Adrenal gland (tissue), 9 donors: ENCODE measurements at regions not wholly inside any gene's neighbourhood (a gene's known extent, or its start where the extent isn't known, plus 50 kb on each side); places are given as distances from the start of the nearest gene placed in this dataset.

ENCODE experiments used
- DNase-seq, 7 donors: peaks; one replicate each; pipeline ENCODE4 v3.0.0-alpha.2; 2019 to 2020
- H3K27ac ChIP-seq, 5 donors: fragments of 200-600 bp; sonication (generic) in 4 of 5; 1 replicate in 3 of 5; 2 replicates in 2 of 5; pipeline versions ENCODE4 v1.5.1 to v1.8.0; 2016 to 2020; ENCODE audit warnings: mild to moderate bottlenecking in 1 of 5
- H3K27me3 ChIP-seq: fragments of 200-600 bp; 2 replicates; pipeline ENCODE4 v1.8.0; 2021
- H3K36me3 ChIP-seq, 2 donors: fragments of 200-600 bp; replicated peaks in 1 of 2; 1 replicate in 1 of 2; 2 replicates in 1 of 2; pipeline versions ENCODE4 v1.5.1 to v1.8.0; 2018 to 2022
- H3K4me1 ChIP-seq, 2 donors: fragments of 200-600 bp; replicated peaks in 1 of 2; 1 replicate in 1 of 2; 2 replicates in 1 of 2; pipeline versions ENCODE4 v1.5.1 to v1.8.0; 2018 to 2021
- H3K4me3 ChIP-seq, 4 donors: fragments of 200-600 bp; sonication (generic) in 3 of 4; one replicate each; pipeline ENCODE4 v1.5.1; 2016 to 2018
- H3K9me3 ChIP-seq, 3 donors: fragments of 200-600 bp; sonication (generic) in 1 of 3; replicated peaks in 1 of 3; 1 replicate in 2 of 3; 2 replicates in 1 of 3; pipeline versions ENCODE4 v1.5.1 to v1.8.0; 2016 to 2021
- POLR2A ChIP-seq, 2 donors: fragments of 450-650 bp; IDR thresholded peaks; one replicate each; pipeline ENCODE4 v1.6.1; 2017; ENCODE audit warnings: antibody characterized with exemption in 2 of 2, mild to moderate bottlenecking in 2 of 2, moderate library complexity in 1 of 2
- WGBS, 4 donors: extraction: QIAGEN DNeasy Blood & Tissue Kit in 2 of 4; methylation state at CpG; one replicate each; pipeline versions ENCODE4 v1.1.5 to v1.1.7; 2013 to 2017; 5-methylcytosine and 5-hydroxymethylcytosine counted together
- intact Hi-C, 2 donors: fragments of 100-400 bp; cut with DNase I; formaldehyde crosslinking; loops; one replicate each; pipeline versions ENCODE4 v1.14.1 to v1.15.0; 2022 to 2023
- TF ChIP-seq, protein P1 (sequence below), 6 experiments: fragments of 450-650 bp in 4 of 6; fragments of 200-600 bp in 2 of 6; sonication (generic) in 1 of 6; IDR thresholded peaks; 1 replicate in 5 of 6; 2 replicates in 1 of 6; pipeline versions ENCODE4 v1.5.1 to v1.8.0; 2016 to 2021; ENCODE audit warnings: antibody characterized with exemption in 6 of 6, mild to moderate bottlenecking in 2 of 6, moderate library complexity in 1 of 6
- donor health status: healthy with polysubstance abuse.
- donor health status: Bipolar disorder and iron deficiency.
- donor health status: DM: yes; HTN: yes; CAD: no.
- donor health status: DM: no; HTN: no; CAD: no.
- donor health status: DM: no; HTN: no; CAD: no.

- no peaks in the 10 kb centered on the region for H3K36me3 ChIP-seq
- 33 to 47% (median 44%) methylated on average over 4 of the region's 4 CpGs for WGBS, 4 donors
- peaks cover 28% of the 10 kb centered on the region for H3K27me3 ChIP-seq
- no peak for TF ChIP-seq POLR2A (IDR thresholded peaks at IDR 0.05)
- TF ChIP-seq, protein P1, sequence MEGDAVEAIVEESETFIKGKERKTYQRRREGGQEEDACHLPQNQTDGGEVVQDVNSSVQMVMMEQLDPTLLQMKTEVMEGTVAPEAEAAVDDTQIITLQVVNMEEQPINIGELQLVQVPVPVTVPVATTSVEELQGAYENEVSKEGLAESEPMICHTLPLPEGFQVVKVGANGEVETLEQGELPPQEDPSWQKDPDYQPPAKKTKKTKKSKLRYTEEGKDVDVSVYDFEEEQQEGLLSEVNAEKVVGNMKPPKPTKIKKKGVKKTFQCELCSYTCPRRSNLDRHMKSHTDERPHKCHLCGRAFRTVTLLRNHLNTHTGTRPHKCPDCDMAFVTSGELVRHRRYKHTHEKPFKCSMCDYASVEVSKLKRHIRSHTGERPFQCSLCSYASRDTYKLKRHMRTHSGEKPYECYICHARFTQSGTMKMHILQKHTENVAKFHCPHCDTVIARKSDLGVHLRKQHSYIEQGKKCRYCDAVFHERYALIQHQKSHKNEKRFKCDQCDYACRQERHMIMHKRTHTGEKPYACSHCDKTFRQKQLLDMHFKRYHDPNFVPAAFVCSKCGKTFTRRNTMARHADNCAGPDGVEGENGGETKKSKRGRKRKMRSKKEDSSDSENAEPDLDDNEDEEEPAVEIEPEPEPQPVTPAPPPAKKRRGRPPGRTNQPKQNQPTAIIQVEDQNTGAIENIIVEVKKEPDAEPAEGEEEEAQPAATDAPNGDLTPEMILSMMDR (IDR thresholded peaks at IDR 0.05), result no peak
- no peaks in the 10 kb centered on the region for H3K4me1 ChIP-seq
- H3K4me3 ChIP-seq, result no peak overlapping the region
- no peaks in the 10 kb centered on the region for H3K9me3 ChIP-seq
- no peak for DNase-seq
- intact Hi-C loops, result loop anchor here in 1 of 2 donors (2.0 kb wide), 1 partner anchor 72 kb away; no protein-coding TSS in a partner anchor
- H3K27ac ChIP-seq, result no peak overlapping the region
These were observed 94.6 kb upstream of the CASZ1 start for GRCh38 chr1:10891091-10891490.

DNA sequence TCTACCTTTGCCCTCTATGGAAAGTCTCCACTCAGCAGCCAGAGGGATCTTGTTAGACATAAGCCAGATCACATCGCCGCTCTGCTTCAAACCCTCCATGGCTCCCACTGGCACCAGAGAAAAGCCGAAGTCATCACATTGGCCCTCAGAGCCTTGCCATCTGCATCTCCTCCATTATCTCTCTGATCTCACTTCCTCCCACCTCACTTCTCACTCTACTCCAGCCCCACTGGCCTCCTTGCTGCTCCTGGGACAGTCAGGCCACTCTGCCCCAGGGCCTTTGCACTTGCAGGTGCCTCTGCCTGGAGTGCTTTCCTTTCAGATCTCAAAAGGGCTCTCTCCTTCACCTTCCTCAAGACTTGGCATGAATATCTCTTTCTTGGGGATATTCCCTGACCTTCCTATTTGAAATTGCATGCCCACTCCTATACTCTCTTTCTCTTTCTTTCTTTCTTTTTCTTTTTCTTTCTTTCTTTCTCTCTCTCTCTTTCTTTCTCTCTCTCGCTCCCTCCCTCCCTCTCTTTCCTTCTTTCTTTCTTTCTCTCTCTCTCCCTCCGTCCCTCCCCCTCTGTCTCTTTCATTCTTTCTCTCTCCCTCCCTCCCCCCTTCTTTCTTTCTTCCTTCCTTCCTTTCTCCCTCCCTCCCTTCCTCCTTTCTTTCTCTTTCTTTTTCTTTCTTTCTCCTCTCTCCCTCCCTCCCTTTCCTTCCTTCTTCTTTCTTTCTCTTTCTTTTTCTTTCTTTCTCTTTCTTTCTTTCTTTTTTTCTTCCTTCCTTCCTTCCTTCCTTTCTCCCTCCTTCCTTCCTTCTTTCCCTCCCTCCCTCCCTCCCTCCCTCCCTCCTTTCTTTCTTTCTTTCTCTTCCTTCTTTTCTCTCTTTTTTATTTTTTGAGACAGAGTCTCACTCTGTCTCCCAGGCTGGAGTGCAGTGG lies 96.0 kb upstream of the CASZ1 start:
- peaks cover 28% of the 10 kb centered on the region for H3K27me3 ChIP-seq
- H3K4me3 ChIP-seq, result no peak overlapping the region
- no peaks in the 10 kb centered on the region for H3K36me3 ChIP-seq
- DNase-seq, result no peak
- intact Hi-C loops, result no loop called here
- H3K4me1 ChIP-seq, result no peaks in the 10 kb centered on the region
- WGBS, 4 donors, result 85 to 94% (median 90%) methylated on average over 5 of the region's 5 CpGs
- no peak overlapping the region for H3K27ac ChIP-seq
- H3K9me3 ChIP-seq, result no peaks in the 10 kb centered on the region
- TF ChIP-seq POLR2A (IDR thresholded peaks at IDR 0.05), result no peak
- TF ChIP-seq, protein P1 (IDR thresholded peaks at IDR 0.05), result no peak

DNA sequence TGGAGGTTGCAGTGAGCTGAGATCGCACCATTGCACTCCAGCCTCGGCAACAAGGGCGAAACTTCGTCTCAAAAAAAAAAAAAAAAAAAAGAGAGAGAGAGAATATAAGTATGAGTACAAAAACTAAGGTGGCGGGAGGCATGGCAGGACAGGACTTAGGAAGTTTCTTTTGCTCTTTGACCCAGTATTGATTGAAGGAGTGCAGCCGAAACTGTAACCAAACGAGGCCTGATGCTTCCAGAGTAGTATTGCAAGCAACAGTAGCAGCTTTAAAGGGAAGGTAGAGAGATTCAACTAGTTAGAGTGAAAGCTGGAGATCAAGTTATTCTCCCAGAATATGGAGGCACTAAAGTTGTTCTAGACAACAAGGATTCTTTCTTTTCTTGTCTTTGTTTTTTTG lies 99.2 kb upstream of the CASZ1 start:
- no peak for DNase-seq
- intact Hi-C loops, result no loop called here
- H3K27me3 ChIP-seq, result peaks cover 3% of the 10 kb centered on the region
- no peaks in the 10 kb centered on the region for H3K4me1 ChIP-seq
- H3K4me3 ChIP-seq, result no peak overlapping the region
- no peaks in the 10 kb centered on the region for H3K9me3 ChIP-seq
- 83 to 91% (median 87%) methylated on average over 7 of the region's 7 CpGs for WGBS, 4 donors
- H3K27ac ChIP-seq, result no peak overlapping the region
- no peak for TF ChIP-seq POLR2A (IDR thresholded peaks at IDR 0.05)
- TF ChIP-seq, protein P1 (IDR thresholded peaks at IDR 0.05), result no peak
- H3K36me3 ChIP-seq, result no peaks in the 10 kb centered on the region

DNA sequence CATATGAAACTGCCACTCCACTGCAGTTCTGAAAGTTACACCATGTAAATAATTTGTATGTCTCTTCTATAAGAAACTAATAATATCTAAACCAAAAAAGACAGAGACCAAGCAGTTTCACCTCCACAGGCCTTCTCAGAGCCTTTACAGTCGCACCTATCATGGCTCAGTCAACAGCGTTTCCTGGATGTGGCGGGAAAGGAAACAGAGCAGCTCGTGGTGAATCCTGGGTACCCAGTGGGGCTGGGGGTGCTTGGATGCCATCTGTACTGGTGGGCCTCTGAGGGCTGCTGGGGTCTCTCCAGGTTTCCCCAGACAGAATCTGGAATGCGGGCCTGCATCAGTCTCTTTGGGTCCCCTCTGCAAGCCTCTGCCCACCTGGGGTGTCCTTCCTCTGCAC lies 100.2 kb upstream of the CASZ1 start:
- Histone ChIP-seq H3K4me3 (no peak overlapping the region), H3K36me3 (no peaks in the 10 kb centered on the region), H3K27ac (no peak overlapping the region), H3K27me3 (no peaks in the 10 kb centered on the region), H3K9me3 (no peaks in the 10 kb centered on the region), H3K4me1 (no peaks in the 10 kb centered on the region)
- no peak for TF ChIP-seq POLR2A (IDR thresholded peaks at IDR 0.05)
- TF ChIP-seq, protein P1 (IDR thresholded peaks at IDR 0.05), result no peak
- intact Hi-C loops, result no loop called here
- DNase-seq, result no peak
- 76 to 93% (median 81%) methylated on average over 4 to 5 of the region's 5 CpGs for WGBS, 4 donors
